Endothelial cell (in vitro differentiated cells): ENCODE measurements at regions not wholly inside any gene's neighbourhood (a gene's known extent, or its start where the extent isn't known, plus 50 kb on each side); places are given as distances from the start of the nearest gene placed in this dataset.

ENCODE experiments used
- DNase-seq: peaks from one replicate; pipeline ENCODE4 v3.0.0; 2021; ENCODE audit warnings: low spot score
- H3K27ac Mint-ChIP-seq: one replicate; pipeline ENCODE4 v1.8.0; 2021; ENCODE audit warnings: mixed read lengths, inconsistent platforms; ENCODE audit not compliant: unreplicated experiment
- H3K27me3 Mint-ChIP-seq: one replicate; pipeline ENCODE4 v1.8.0; 2021; ENCODE audit warnings: mild to moderate bottlenecking, moderate library complexity, mixed read lengths, inconsistent platforms; ENCODE audit not compliant: unreplicated experiment
- H3K36me3 Mint-ChIP-seq: one replicate; pipeline ENCODE4 v1.8.0; 2021; ENCODE audit warnings: mild to moderate bottlenecking, low read depth, mixed read lengths, inconsistent platforms; ENCODE audit not compliant: unreplicated experiment
- H3K4me1 Mint-ChIP-seq: one replicate; pipeline ENCODE4 v1.8.0; 2021; ENCODE audit warnings: mild to moderate bottlenecking, mixed read lengths, inconsistent platforms; ENCODE audit not compliant: unreplicated experiment
- H3K4me3 Mint-ChIP-seq: one replicate; pipeline ENCODE4 v1.8.0; 2021; ENCODE audit warnings: mild to moderate bottlenecking, mixed read lengths, inconsistent platforms; ENCODE audit not compliant: unreplicated experiment
- H3K9me3 Mint-ChIP-seq: one replicate; pipeline ENCODE4 v1.8.0; 2021; ENCODE audit warnings: mixed read lengths, inconsistent platforms; ENCODE audit not compliant: unreplicated experiment
- CTCF ChIP-seq: fragments of 200-600 bp; sonication (generic); IDR thresholded peaks from one replicate; pipeline ENCODE4 v1.5.0; 2021; ENCODE audit warnings: antibody characterized with exemption; ENCODE audit not compliant: unreplicated experiment

DNA sequence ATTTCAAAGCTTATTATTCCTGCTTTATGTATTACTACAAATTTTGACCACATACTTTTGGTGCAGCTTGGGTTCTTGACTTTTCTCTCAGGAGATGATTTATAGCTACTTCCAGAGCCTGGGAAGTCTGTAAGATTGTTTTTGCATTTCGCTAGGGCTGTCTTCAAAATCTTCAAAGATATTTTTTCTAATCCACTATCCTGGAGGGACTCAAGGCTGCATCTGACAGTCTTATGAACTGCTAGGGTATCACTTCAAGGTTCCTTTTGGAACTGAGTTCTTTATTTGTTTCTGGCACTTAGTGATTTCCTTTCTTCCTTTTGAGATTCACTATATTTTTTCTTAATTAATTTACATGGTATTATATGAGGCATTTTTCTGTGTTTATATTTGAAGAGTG lies 90.0 kb upstream of the LYPLAL1 start:
- no peak for DNase-seq
- H3K27me3 Mint-ChIP-seq, result no peaks in the 10 kb centered on the region
- TF ChIP-seq CTCF, result no peak
- no peaks in the 10 kb centered on the region for H3K36me3 Mint-ChIP-seq
- no peak overlapping the region for H3K4me3 Mint-ChIP-seq
- H3K9me3 Mint-ChIP-seq, result no peaks in the 10 kb centered on the region
- no peak overlapping the region for H3K27ac Mint-ChIP-seq
- H3K4me1 Mint-ChIP-seq, result peaks cover 9% of the 10 kb centered on the region

GRCh38 chr1:219085082-219085481 lies 88.6 kb upstream of the LYPLAL1 start:
- Mint-ChIP-seq H3K27me3 (no peaks in the 10 kb centered on the region), H3K9me3 (no peaks in the 10 kb centered on the region), H3K4me3 (no peak overlapping the region), H3K36me3 (no peaks in the 10 kb centered on the region), H3K27ac (no peak overlapping the region), H3K4me1 (peaks cover 9% of the 10 kb centered on the region)
- no peak for DNase-seq
- TF ChIP-seq CTCF, result no peak

- no peak for TF ChIP-seq CTCF
- Mint-ChIP-seq H3K4me1 (peaks cover 9% of the 10 kb centered on the region), H3K27me3 (no peaks in the 10 kb centered on the region), H3K9me3 (no peaks in the 10 kb centered on the region), H3K27ac (no peak overlapping the region), H3K4me3 (no peak overlapping the region), H3K36me3 (no peaks in the 10 kb centered on the region)
- no peak for DNase-seq
Observed at GRCh38 chr1:219085988-219086387, 87.7 kb upstream of the LYPLAL1 start.

- no peak for TF ChIP-seq CTCF
- no peak for DNase-seq
- no peak overlapping the region for H3K4me3 Mint-ChIP-seq
- H3K9me3 Mint-ChIP-seq, result no peaks in the 10 kb centered on the region
- H3K4me1 Mint-ChIP-seq, result peaks cover 9% of the 10 kb centered on the region
- no peaks in the 10 kb centered on the region for H3K27me3 Mint-ChIP-seq
- no peaks in the 10 kb centered on the region for H3K36me3 Mint-ChIP-seq
- H3K27ac Mint-ChIP-seq, result no peak overlapping the region
Observed at GRCh38 chr1:219086956-219087469, 86.7 kb upstream of the LYPLAL1 start.

- no peak for DNase-seq
- Mint-ChIP-seq H3K27me3 (no peaks in the 10 kb centered on the region), H3K9me3 (no peaks in the 10 kb centered on the region), H3K27ac (no peak overlapping the region), H3K36me3 (no peaks in the 10 kb centered on the region), H3K4me3 (no peak overlapping the region), H3K4me1 (peaks cover 9% of the 10 kb centered on the region)
- TF ChIP-seq CTCF, result no peak
Observed at GRCh38 chr1:219088778-219089557, 84.7 kb upstream of the LYPLAL1 start.
